Natural killer cell (primary cell): ENCODE measurements at regions not wholly inside any gene's neighbourhood (a gene's known extent, or its start where the extent isn't known, plus 50 kb on each side); places are given as distances from the start of the nearest gene placed in this dataset.

Experiments
- ATAC-seq, 3 donors: fragments of 150-1000 bp in 2 of 3; fragments of 200-7000 bp in 1 of 3; cut with Tn5 transposase; 1 replicate in 1 of 3; 2 replicates in 2 of 3; pipeline ENCODE4 v1.10.0; 2021; ENCODE audit warnings: mild to moderate bottlenecking in 2 of 3, moderate library complexity in 2 of 3
- DNase-seq, 2 donors: peaks; one replicate each; pipeline versions ENCODE4 v3.0.0 to v3.0.0-alpha.2; 2013 to 2021; ENCODE audit warnings: mixed read lengths in 1 of 2
- H3K27ac ChIP-seq: one replicate; pipeline ENCODE4 v1.5.1; 2013; ENCODE audit warnings: mild to moderate bottlenecking, low read length
- H3K27me3 ChIP-seq: one replicate; pipeline ENCODE4 v1.6.1; 2013; ENCODE audit warnings: low read length; ENCODE audit not compliant: control insufficient read depth, insufficient read depth
- H3K36me3 ChIP-seq: one replicate; pipeline ENCODE4 v1.6.1; 2013; ENCODE audit warnings: low read length; ENCODE audit not compliant: control insufficient read depth, insufficient read depth
- H3K4me1 ChIP-seq: one replicate; pipeline ENCODE4 v1.6.1; 2013; ENCODE audit warnings: low read length; ENCODE audit not compliant: control insufficient read depth, insufficient read depth
- H3K4me3 ChIP-seq: one replicate; pipeline ENCODE4 v1.5.1; 2013; ENCODE audit warnings: low read length
- H3K9me3 ChIP-seq: one replicate; pipeline ENCODE4 v1.6.1; 2013; ENCODE audit warnings: low read length; ENCODE audit not compliant: control insufficient read depth, insufficient read depth
- H3K27ac Mint-ChIP-seq, 2 donors: one replicate each; pipeline ENCODE4 v1.8.0; 2022; ENCODE audit warnings: mild to moderate bottlenecking in 2 of 2, mixed read lengths in 2 of 2, moderate library complexity in 1 of 2
- H3K27me3 Mint-ChIP-seq, 2 donors: one replicate each; pipeline ENCODE4 v1.8.0; 2022; ENCODE audit warnings: low read depth in 2 of 2, mixed read lengths in 2 of 2
- H3K36me3 Mint-ChIP-seq: one replicate; pipeline ENCODE4 v1.8.0; 2022; ENCODE audit warnings: mixed read lengths
- H3K4me1 Mint-ChIP-seq, 2 donors: one replicate each; pipeline ENCODE4 v1.8.0; 2022; ENCODE audit warnings: mixed read lengths in 2 of 2
- H3K4me3 Mint-ChIP-seq: one replicate; pipeline ENCODE4 v1.8.0; 2022; ENCODE audit warnings: mild to moderate bottlenecking, moderate library complexity, mixed read lengths
- H3K9me3 Mint-ChIP-seq, 2 donors: one replicate each; pipeline ENCODE4 v1.8.0; 2022; ENCODE audit warnings: mixed read lengths in 2 of 2
- CTCF ChIP-seq: fragments of 200-600 bp; IDR thresholded peaks from one replicate; pipeline ENCODE4 v1.8.0; 2022; ENCODE audit warnings: antibody characterized with exemption
- WGBS: methylation state at CpG from one replicate; pipeline ENCODE4 v1.1.7; 2013; ENCODE audit warnings: missing lambda C conversion rate; ENCODE audit not compliant: insufficient coverage; 5-methylcytosine and 5-hydroxymethylcytosine counted together
- intact Hi-C: fragments of 100-400 bp; cut with micrococcal nuclease; formaldehyde crosslinking; loops from one replicate; pipeline ENCODE4 v1.14.2; 2022

GRCh38 chr19:31913103-31913661 is 432.2 kb upstream of the ZNF507 start:
- 79% methylated on average over 6 of the region's 7 CpGs for WGBS
- TF ChIP-seq CTCF = no peak
- no peaks in the 10 kb centered on the region for H3K27me3 Mint-ChIP-seq

GRCh38 chr19:31930401-31930800 is 415.0 kb upstream of the ZNF507 start:
- Mint-ChIP-seq H3K36me3 (no peaks in the 10 kb centered on the region), H3K27me3 (peaks cover 0 to 4% of the 10 kb centered on the region in 2 donors), H3K27ac (no peak overlapping the region), H3K4me3 (no peak overlapping the region), H3K9me3 (no peaks in the 10 kb centered on the region), H3K4me1 (no peaks in the 10 kb centered on the region)
- Histone ChIP-seq H3K27ac (no peak overlapping the region), H3K9me3 (no peaks in the 10 kb centered on the region), H3K4me1 (no peaks in the 10 kb centered on the region), H3K4me3 (no peak overlapping the region), H3K27me3 (no peaks in the 10 kb centered on the region), H3K36me3 (no peaks in the 10 kb centered on the region)
- intact Hi-C loops = no loop called here
- no CpG with 5 or more reads among the region's 2 CpGs for WGBS
- ATAC-seq = no peak
- no peak for TF ChIP-seq CTCF
- no peak for DNase-seq

More at GRCh38 chr19:31913103-31913661, 432.2 kb upstream of the ZNF507 start:
- Mint-ChIP-seq H3K36me3 (no peaks in the 10 kb centered on the region), H3K9me3 (no peaks in the 10 kb centered on the region), H3K4me3 (no peak overlapping the region), H3K27ac (no peak overlapping the region), H3K4me1 (no peaks in the 10 kb centered on the region)
- intact Hi-C loops = no loop called here
- Histone ChIP-seq H3K4me1 (no peaks in the 10 kb centered on the region), H3K27ac (no peak overlapping the region), H3K9me3 (no peaks in the 10 kb centered on the region), H3K36me3 (no peaks in the 10 kb centered on the region), H3K27me3 (no peaks in the 10 kb centered on the region), H3K4me3 (no peak overlapping the region)
- no peak for ATAC-seq
- no peak for DNase-seq

DNA sequence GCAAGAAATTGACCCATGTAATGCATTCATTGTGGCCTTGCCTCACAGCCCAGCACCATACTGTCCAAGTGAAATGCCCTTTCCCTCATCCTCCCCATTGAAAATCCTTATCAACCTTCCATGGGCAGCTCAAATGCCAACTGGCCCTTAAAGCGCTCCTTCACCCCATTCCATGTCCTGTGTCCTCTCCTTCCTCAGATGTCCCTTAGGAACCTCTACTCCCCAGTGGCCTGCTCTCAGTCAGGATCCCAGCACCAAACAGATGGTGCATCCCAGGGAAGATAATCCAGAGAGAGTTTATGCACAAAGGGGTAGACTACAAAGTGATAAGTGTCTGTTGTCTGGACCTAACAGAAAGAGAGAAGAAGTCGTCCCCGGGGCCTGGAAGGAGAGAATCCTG is 407.4 kb upstream of the ZNF507 start:
- no peak overlapping the region for H3K4me3 Mint-ChIP-seq
- ATAC-seq (no peak), DNase-seq (no peak)
- no peak for TF ChIP-seq CTCF
- no peak overlapping the region for H3K27ac ChIP-seq
- H3K4me1 Mint-ChIP-seq = no peaks in the 10 kb centered on the region
- H3K4me3 ChIP-seq = no peak overlapping the region
- no peaks in the 10 kb centered on the region for H3K36me3 Mint-ChIP-seq
- H3K27me3 ChIP-seq = no peaks in the 10 kb centered on the region
- 97% methylated on average over 3 of the region's 3 CpGs for WGBS
- no peaks in the 10 kb centered on the region for H3K9me3 ChIP-seq
- peaks cover 0 to 2% of the 10 kb centered on the region in 2 donors for H3K9me3 Mint-ChIP-seq
- intact Hi-C loops = no loop called here
- H3K27ac Mint-ChIP-seq = no peak overlapping the region
- H3K27me3 Mint-ChIP-seq = no peaks in the 10 kb centered on the region
- no peaks in the 10 kb centered on the region for H3K4me1 ChIP-seq
- H3K36me3 ChIP-seq = no peaks in the 10 kb centered on the region

GRCh38 chr19:31938675-31939074 is 406.7 kb upstream of the ZNF507 start:
- TF ChIP-seq CTCF = no peak
- no peak for DNase-seq
- peaks cover 0 to 2% of the 10 kb centered on the region in 2 donors for H3K9me3 Mint-ChIP-seq
- Histone ChIP-seq H3K4me3 (no peak overlapping the region), H3K27me3 (no peaks in the 10 kb centered on the region), H3K9me3 (no peaks in the 10 kb centered on the region), H3K27ac (no peak overlapping the region), H3K4me1 (no peaks in the 10 kb centered on the region), H3K36me3 (no peaks in the 10 kb centered on the region)
- ATAC-seq = no peak
- 43% methylated on average over 5 of the region's 5 CpGs for WGBS
- no peaks in the 10 kb centered on the region for H3K4me1 Mint-ChIP-seq
- H3K36me3 Mint-ChIP-seq = no peaks in the 10 kb centered on the region
- intact Hi-C loops = no loop called here
- H3K27ac Mint-ChIP-seq = no peak overlapping the region
- H3K4me3 Mint-ChIP-seq = no peak overlapping the region
- no peaks in the 10 kb centered on the region for H3K27me3 Mint-ChIP-seq
